Astrocyte (in vitro differentiated cells and primary cell): ENCODE measurements at regions not wholly inside any gene's neighbourhood (a gene's known extent, or its start where the extent isn't known, plus 50 kb on each side); places are given as distances from the start of the nearest gene placed in this dataset.

Experiments used
- DNase-seq: peaks from one replicate; pipeline ENCODE4 v3.0.0-alpha.2; 2010; ENCODE audit warnings: low read depth
- FAIRE-seq: peaks from 2 replicates; lab custom pipeline; 2011; peaks lifted over from hg19 to GRCh38; lab: Jason Lieb, UNC
- H2AFZ ChIP-seq: 2 replicates; pipeline ENCODE4 v1.6.0; 2012; ENCODE audit warnings: low read depth, low read length, inconsistent platforms
- H3K27ac ChIP-seq: 2 replicates; pipeline ENCODE4 v1.5.1; 2011; ENCODE audit warnings: low read depth, low read length, inconsistent platforms
- H3K27me3 ChIP-seq: 2 replicates; pipeline ENCODE4 v1.6.0; 2011; ENCODE audit warnings: low read length, inconsistent platforms; ENCODE audit not compliant: insufficient read depth
- H3K36me3 ChIP-seq: 2 replicates; pipeline ENCODE4 v1.5.1; 2011; ENCODE audit warnings: low read length, inconsistent platforms; ENCODE audit not compliant: insufficient read depth
- H3K4me1 ChIP-seq: 2 replicates; pipeline ENCODE4 v1.5.1; 2011; ENCODE audit warnings: low read length, inconsistent platforms; ENCODE audit not compliant: insufficient read depth
- H3K4me2 ChIP-seq: 2 replicates; pipeline ENCODE4 v1.6.0; 2012; ENCODE audit warnings: low read length, inconsistent platforms
- H3K4me3 ChIP-seq: 2 replicates; pipeline ENCODE4 v1.5.1; 2011; ENCODE audit warnings: low read depth, mild to moderate bottlenecking, low read length, inconsistent platforms; ENCODE audit not compliant: insufficient read depth
- H3K79me2 ChIP-seq: 2 replicates; pipeline ENCODE4 v1.6.0; 2012; ENCODE audit warnings: mild to moderate bottlenecking, low read length, inconsistent platforms; ENCODE audit not compliant: insufficient read depth
- H3K9ac ChIP-seq: 2 replicates; pipeline ENCODE4 v1.6.0; 2012; ENCODE audit warnings: mild to moderate bottlenecking, low read length, inconsistent platforms
- H3K9me3 ChIP-seq: 2 replicates; pipeline ENCODE4 v1.5.1; 2012; ENCODE audit warnings: low read depth, mild to moderate bottlenecking, low read length, inconsistent platforms; ENCODE audit not compliant: insufficient read depth
- H4K20me1 ChIP-seq: 2 replicates; pipeline ENCODE4 v1.6.0; 2012; ENCODE audit warnings: low read length, inconsistent platforms; ENCODE audit not compliant: insufficient read depth
- H3K27ac Mint-ChIP-seq: one replicate; pipeline ENCODE4 v1.8.0; 2021; ENCODE audit warnings: mild to moderate bottlenecking, mixed read lengths; ENCODE audit not compliant: unreplicated experiment
- H3K27me3 Mint-ChIP-seq: one replicate; pipeline ENCODE4 v1.8.0; 2021; ENCODE audit warnings: low read depth, mixed read lengths; ENCODE audit not compliant: unreplicated experiment
- H3K36me3 Mint-ChIP-seq: one replicate; pipeline ENCODE4 v1.8.0; 2021; ENCODE audit warnings: low read depth, mixed read lengths; ENCODE audit not compliant: unreplicated experiment
- H3K4me1 Mint-ChIP-seq: one replicate; pipeline ENCODE4 v1.8.0; 2021; ENCODE audit warnings: low read depth, mixed read lengths; ENCODE audit not compliant: unreplicated experiment
- H3K4me3 Mint-ChIP-seq: one replicate; pipeline ENCODE4 v1.8.0; 2021; ENCODE audit warnings: mild to moderate bottlenecking, moderate library complexity, mixed read lengths; ENCODE audit not compliant: unreplicated experiment
- H3K9me3 Mint-ChIP-seq: one replicate; pipeline ENCODE4 v1.8.0; 2021; ENCODE audit warnings: mild to moderate bottlenecking, mixed read lengths; ENCODE audit not compliant: unreplicated experiment
- EZH2 ChIP-seq: IDR thresholded peaks from 2 replicates; pipeline ENCODE4 v1.6.1; 2012; ENCODE audit warnings: mild to moderate bottlenecking, low read length, inconsistent platforms; ENCODE audit not compliant: insufficient read depth
- TF ChIP-seq, protein P1 (sequence below): IDR thresholded peaks from 2 replicates; pipeline ENCODE4 v1.5.1; 2011; ENCODE audit warnings: low read depth, mild to moderate bottlenecking, inconsistent platforms, low read length, moderate library complexity; ENCODE audit not compliant: insufficient read depth

DNA sequence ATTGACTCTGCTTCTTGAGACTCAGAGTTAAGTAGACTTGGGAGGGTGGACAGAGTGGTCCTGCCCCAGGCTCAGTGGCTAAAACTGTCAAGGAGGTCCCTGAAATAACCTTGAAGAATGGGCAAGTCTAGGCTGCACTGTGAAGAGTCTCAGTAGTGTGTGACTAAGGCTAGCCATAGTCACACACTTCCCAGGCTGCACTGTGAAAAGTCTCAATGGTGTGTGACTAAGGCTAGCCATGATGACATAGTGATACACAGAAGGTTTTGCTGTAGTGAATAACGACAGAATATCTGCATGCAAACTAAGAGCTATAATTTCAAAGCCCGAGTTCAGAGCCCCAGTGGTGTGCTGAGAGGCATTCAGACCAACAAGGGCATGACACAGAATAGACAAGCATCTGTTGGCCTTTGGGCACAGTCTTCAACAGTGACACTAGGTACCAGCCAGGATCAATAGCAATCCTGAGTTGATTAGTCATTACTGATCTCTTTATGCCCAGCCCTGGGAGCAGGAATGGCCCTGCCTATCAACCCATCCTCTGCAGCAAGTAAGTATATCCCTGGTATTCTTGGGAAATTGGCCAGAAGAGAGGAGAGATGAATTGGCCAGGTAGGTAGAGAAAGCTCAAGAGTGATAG lies 72.4 kb upstream of the BBX start:
- Histone ChIP-seq H3K4me3 (no peak overlapping the region), H4K20me1 (no peaks in the 10 kb centered on the region), H3K27ac (no peak overlapping the region), H3K9me3 (no peaks in the 10 kb centered on the region), H3K79me2 (no peaks in the 10 kb centered on the region), H3K36me3 (no peaks in the 10 kb centered on the region), H3K9ac (no peak overlapping the region), H3K27me3 (no peaks in the 10 kb centered on the region), H3K4me2 (no peak overlapping the region), H2AFZ (no peak overlapping the region), H3K4me1 (peaks cover 5% of the 10 kb centered on the region)
- no peak for TF ChIP-seq EZH2
- TF ChIP-seq, protein P1, sequence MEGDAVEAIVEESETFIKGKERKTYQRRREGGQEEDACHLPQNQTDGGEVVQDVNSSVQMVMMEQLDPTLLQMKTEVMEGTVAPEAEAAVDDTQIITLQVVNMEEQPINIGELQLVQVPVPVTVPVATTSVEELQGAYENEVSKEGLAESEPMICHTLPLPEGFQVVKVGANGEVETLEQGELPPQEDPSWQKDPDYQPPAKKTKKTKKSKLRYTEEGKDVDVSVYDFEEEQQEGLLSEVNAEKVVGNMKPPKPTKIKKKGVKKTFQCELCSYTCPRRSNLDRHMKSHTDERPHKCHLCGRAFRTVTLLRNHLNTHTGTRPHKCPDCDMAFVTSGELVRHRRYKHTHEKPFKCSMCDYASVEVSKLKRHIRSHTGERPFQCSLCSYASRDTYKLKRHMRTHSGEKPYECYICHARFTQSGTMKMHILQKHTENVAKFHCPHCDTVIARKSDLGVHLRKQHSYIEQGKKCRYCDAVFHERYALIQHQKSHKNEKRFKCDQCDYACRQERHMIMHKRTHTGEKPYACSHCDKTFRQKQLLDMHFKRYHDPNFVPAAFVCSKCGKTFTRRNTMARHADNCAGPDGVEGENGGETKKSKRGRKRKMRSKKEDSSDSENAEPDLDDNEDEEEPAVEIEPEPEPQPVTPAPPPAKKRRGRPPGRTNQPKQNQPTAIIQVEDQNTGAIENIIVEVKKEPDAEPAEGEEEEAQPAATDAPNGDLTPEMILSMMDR, result no peak
- H3K36me3 Mint-ChIP-seq, result no peaks in the 10 kb centered on the region
- no peaks in the 10 kb centered on the region for H3K9me3 Mint-ChIP-seq
- H3K4me3 Mint-ChIP-seq, result no peak overlapping the region
- H3K27ac Mint-ChIP-seq, result peak overlapping the region; percentile 2
- FAIRE-seq (no peak), DNase-seq (peak; percentile 26)
- no peaks in the 10 kb centered on the region for H3K27me3 Mint-ChIP-seq
- peaks cover 8% of the 10 kb centered on the region for H3K4me1 Mint-ChIP-seq

GRCh38 chr3:107452436-107452835 lies 70.3 kb upstream of the BBX start:
- FAIRE-seq, result no peak

DNA sequence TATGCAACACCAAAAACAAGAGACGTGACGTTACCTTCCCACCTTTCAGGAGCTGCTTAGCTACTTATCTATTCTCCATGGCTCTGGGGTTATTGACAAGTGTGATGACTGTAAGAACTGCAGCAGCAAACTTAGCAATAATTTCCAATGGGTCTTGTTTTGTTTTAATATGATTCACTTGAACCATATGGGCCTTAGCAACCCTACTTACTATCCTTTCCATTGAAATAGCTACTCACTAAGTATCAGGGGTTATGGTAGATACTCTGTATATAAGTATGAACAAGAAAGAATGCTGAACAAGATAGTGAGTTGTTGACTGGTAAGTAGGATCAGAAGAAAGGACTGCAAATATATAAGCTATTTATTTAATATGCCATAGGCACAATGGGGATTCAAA lies 69.3 kb upstream of the BBX start:
- Histone ChIP-seq H3K9me3 (no peaks in the 10 kb centered on the region), H4K20me1 (no peaks in the 10 kb centered on the region), H3K27me3 (no peaks in the 10 kb centered on the region), H3K27ac (no peak overlapping the region), H3K4me3 (no peak overlapping the region), H3K79me2 (no peaks in the 10 kb centered on the region), H3K4me1 (peaks cover 5% of the 10 kb centered on the region), H3K36me3 (no peaks in the 10 kb centered on the region), H3K4me2 (no peak overlapping the region), H3K9ac (no peak overlapping the region), H2AFZ (no peak overlapping the region)
- Mint-ChIP-seq H3K27ac (no peak overlapping the region), H3K27me3 (peaks cover 3% of the 10 kb centered on the region), H3K4me1 (peaks cover 8% of the 10 kb centered on the region), H3K4me3 (no peak overlapping the region), H3K36me3 (no peaks in the 10 kb centered on the region), H3K9me3 (no peaks in the 10 kb centered on the region)
- TF ChIP-seq EZH2, result no peak
- TF ChIP-seq, protein P1, result no peak
- no peak for DNase-seq
- FAIRE-seq, result no peak

More at GRCh38 chr3:107452436-107452835, 70.3 kb upstream of the BBX start:
- H3K27ac ChIP-seq, result peak overlapping the region; percentile 49
- Mint-ChIP-seq H3K9me3 (no peaks in the 10 kb centered on the region), H3K36me3 (no peaks in the 10 kb centered on the region), H3K27ac (no peak overlapping the region), H3K4me1 (peaks cover 8% of the 10 kb centered on the region), H3K4me3 (no peak overlapping the region), H3K27me3 (peaks cover 3% of the 10 kb centered on the region)
- H3K4me1 ChIP-seq, result peaks cover 5% of the 10 kb centered on the region
- no peak overlapping the region for H2AFZ ChIP-seq
- no peaks in the 10 kb centered on the region for H3K27me3 ChIP-seq
- no peak for TF ChIP-seq EZH2
- TF ChIP-seq, protein P1, result no peak
- H3K36me3 ChIP-seq, result no peaks in the 10 kb centered on the region
- H3K9me3 ChIP-seq, result no peaks in the 10 kb centered on the region
- H3K9ac ChIP-seq, result no peak overlapping the region
- H3K4me2 ChIP-seq, result no peak overlapping the region
- no peaks in the 10 kb centered on the region for H3K79me2 ChIP-seq
- DNase-seq, result peak; percentile 81
- no peak overlapping the region for H3K4me3 ChIP-seq
- no peaks in the 10 kb centered on the region for H4K20me1 ChIP-seq
